Lower leg skin (tissue), 4 donors: ENCODE measurements at regions not wholly inside any gene's neighbourhood (a gene's known extent, or its start where the extent isn't known, plus 50 kb on each side); places are given as distances from the start of the nearest gene placed in this dataset.

Source experiments
- DNase-seq, 2 donors: peaks; one replicate each; pipeline ENCODE4 v3.0.0-alpha.2; 2019; ENCODE audit warnings: low spot score in 2 of 2
- H3K4me3 ChIP-seq: fragments of 200-600 bp; sonication (generic); 2 replicates; pipeline ENCODE4 v1.5.1; 2017; ENCODE audit warnings: mild to moderate bottlenecking, low read depth; ENCODE audit not compliant: poor library complexity, severe bottlenecking
- POLR2A ChIP-seq, 2 donors: fragments of 450-650 bp; IDR thresholded peaks; one replicate each; pipeline ENCODE4 v1.6.1; 2016 to 2017; ENCODE audit warnings: antibody characterized with exemption in 2 of 2, mild to moderate bottlenecking in 1 of 2, moderate library complexity in 1 of 2
- WGBS, 2 donors: methylation state at CpG; one replicate each; pipeline ENCODE4 v1.1.5; 2018; 5-methylcytosine and 5-hydroxymethylcytosine counted together
- intact Hi-C: fragments of 100-400 bp; cut with DNase I; formaldehyde crosslinking; loops from one replicate; pipeline ENCODE4 v1.15.0; 2023; ENCODE audit warnings: low total_unique reads
- TF ChIP-seq, protein P1 (sequence below), 3 donors: fragments of 450-650 bp; IDR thresholded peaks; one replicate each; pipeline ENCODE4 v1.5.1; 2016; ENCODE audit warnings: antibody characterized with exemption in 3 of 3, mild to moderate bottlenecking in 3 of 3, moderate library complexity in 2 of 3

DNA sequence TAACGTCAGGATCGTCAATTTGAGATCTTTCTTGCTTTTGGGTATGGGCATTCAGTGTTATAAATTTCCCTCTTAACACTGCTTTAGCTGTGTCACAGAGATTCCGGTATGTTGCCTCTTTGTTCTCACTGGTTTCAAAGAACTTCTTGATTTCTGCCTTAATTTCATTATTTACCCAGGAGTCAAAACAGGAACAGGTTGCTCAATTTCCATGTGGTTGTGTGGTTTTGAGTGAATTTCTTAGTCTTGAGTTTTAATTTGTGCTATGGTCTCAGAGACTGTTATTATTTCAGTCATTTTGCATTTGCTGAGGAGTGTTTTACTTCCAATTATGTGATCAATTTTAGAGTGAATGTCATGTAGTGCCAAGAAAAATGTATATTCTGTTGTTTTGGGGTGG is 153.1 kb downstream of the PCDH17 start:
- no peak overlapping the region for H3K4me3 ChIP-seq
- intact Hi-C loops, result no loop called here
- WGBS, 2 donors, result 85 to 91% methylated on average over 3 of the region's 3 CpGs
- TF ChIP-seq POLR2A (IDR thresholded peaks at IDR 0.05), result no peak
- TF ChIP-seq, protein P1, sequence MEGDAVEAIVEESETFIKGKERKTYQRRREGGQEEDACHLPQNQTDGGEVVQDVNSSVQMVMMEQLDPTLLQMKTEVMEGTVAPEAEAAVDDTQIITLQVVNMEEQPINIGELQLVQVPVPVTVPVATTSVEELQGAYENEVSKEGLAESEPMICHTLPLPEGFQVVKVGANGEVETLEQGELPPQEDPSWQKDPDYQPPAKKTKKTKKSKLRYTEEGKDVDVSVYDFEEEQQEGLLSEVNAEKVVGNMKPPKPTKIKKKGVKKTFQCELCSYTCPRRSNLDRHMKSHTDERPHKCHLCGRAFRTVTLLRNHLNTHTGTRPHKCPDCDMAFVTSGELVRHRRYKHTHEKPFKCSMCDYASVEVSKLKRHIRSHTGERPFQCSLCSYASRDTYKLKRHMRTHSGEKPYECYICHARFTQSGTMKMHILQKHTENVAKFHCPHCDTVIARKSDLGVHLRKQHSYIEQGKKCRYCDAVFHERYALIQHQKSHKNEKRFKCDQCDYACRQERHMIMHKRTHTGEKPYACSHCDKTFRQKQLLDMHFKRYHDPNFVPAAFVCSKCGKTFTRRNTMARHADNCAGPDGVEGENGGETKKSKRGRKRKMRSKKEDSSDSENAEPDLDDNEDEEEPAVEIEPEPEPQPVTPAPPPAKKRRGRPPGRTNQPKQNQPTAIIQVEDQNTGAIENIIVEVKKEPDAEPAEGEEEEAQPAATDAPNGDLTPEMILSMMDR (IDR thresholded peaks at IDR 0.05), result no peak
- DNase-seq, result no peak

DNA sequence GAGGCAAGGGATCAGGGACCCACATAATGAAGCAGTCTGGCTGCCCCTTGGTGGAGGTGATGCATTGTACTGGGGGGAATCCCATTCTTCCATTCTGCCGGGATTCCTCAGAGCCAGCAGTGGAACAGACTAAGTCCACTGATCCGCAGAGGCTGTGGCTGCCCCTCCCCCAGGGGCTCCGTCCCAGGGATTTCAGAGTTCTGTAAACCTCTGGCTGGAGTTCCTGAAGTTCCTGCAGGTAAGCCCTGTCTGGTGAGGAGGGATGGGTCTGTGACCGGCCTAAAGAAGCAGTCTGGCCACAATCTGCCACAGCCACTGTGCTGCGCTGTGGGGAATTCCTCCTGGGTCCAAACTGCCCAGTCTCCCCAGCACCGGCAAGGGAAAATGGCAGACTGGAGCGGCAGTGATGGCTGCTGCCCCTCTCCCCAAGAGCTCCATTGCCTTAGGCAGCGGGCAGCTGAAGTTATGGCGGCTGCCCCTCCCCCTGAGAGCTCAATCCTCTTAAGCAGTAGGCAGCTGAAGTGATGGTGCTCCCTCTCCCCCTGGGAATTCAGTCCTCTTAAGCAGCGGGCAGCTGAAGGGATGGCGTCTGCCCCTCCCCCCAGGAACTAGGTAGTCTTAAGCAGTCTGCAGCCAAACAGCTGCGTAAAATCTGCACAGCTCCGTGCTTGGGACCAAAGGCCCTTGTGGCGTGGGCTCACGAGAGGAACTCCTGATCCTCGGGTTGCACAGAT is 155.7 kb downstream of the PCDH17 start:
- 93 to 95% methylated on average over 14 to 16 of the region's 16 CpGs for WGBS, 2 donors
- TF ChIP-seq, protein P1 (IDR thresholded peaks at IDR 0.05), result no peak
- TF ChIP-seq POLR2A (IDR thresholded peaks at IDR 0.05), result no peak
- no peak for DNase-seq
- intact Hi-C loops, result no loop called here
- H3K4me3 ChIP-seq, result no peak overlapping the region

DNA sequence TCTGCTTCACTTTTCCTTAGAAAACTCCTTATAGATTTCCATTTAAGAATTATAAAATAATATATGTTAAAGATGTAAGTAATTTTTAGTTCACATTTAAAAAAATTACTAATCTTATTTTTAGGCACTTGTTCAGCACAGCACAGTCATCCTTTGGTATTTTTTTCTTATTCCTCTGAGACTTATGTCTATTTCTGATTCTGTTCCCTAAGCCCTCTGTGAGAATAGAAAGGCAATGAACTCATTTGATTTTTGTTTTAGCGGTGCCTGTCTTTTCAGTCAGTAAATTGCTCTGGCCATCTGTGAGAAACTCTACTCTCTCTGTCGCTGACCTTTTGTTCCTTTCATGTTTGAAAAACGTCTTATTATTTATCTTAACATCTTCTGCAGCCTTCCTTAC is 168.1 kb downstream of the PCDH17 start:
- intact Hi-C loops, result no loop called here
- TF ChIP-seq, protein P1 (IDR thresholded peaks at IDR 0.05), result no peak
- no peak for TF ChIP-seq POLR2A (IDR thresholded peaks at IDR 0.05)
- no peak overlapping the region for H3K4me3 ChIP-seq
- WGBS, 2 donors, result 47 to 48% methylated on average over 3 of the region's 3 CpGs
- no peak for DNase-seq

DNA sequence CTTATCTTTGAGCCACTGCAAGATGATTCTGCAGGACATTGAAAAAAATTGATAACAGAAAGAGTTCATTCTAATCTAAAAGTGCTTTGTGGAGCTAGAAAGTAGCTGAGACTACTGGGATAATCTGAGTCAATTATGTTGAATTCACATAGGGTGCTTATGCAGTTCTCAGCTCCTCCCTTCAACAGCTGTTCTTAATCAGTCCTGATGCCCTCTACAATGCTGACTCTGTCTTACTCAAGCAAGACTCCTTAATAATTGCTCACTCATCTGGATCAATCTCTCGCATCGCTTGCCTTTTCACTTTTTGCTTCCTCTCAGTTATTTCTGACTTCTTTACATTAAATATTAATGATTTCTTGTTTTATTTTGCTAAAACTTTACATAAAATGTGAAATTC is 182.1 kb downstream of the PCDH17 start:
- 66 to 83% methylated on average over 2 of the region's 2 CpGs for WGBS, 2 donors
- no peak for DNase-seq
- intact Hi-C loops, result no loop called here
- no peak for TF ChIP-seq POLR2A (IDR thresholded peaks at IDR 0.05)
- TF ChIP-seq, protein P1 (IDR thresholded peaks at IDR 0.05), result no peak
- H3K4me3 ChIP-seq, result no peak overlapping the region

DNA sequence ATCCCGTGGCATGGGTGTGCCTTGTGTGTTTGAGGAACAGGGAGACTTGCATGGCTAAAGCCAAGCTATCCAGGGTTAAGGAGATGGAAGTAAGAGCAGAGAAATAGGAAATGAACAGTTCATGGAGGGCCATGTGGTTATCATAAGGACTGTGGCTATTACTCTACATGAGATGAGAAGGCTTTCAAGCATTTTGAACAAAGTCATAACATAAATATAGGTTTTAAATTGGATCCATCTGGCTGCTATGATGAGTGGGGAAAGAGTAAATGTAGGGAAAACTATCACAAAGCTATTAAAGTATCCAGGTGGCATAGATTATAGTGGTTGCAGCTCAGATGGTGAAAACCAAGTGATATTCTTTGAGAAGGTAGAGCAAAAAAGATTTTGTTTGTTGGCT is 184.1 kb downstream of the PCDH17 start:
- intact Hi-C loops, result no loop called here
- no peak overlapping the region for H3K4me3 ChIP-seq
- DNase-seq, result no peak
- TF ChIP-seq POLR2A (IDR thresholded peaks at IDR 0.05), result no peak
- TF ChIP-seq, protein P1 (IDR thresholded peaks at IDR 0.05), result no peak
- whole genome bisulfite sequencing, 2 donors, result 49 to 60% methylated on average over 1 of the region's 1 CpG

DNA sequence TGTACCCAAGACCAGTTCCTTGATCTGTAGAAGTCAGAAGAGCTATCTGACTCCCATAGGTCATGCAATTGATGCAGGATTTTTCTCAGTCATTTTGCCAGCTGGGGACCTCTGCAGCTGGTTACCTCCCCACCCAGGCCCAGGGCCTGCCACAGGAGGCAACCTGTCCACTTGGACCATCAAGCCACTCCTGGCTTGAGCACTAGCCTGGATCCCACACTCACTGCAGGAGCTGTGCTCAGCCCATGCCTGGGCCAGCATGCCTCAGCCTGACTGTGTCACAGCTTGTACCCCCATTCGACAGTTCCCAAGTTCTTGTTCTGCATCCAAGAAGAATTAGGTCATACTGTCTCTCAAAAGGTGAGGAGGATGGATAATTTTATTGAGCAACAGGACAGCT is 189.4 kb downstream of the PCDH17 start:
- no peak for DNase-seq
- intact Hi-C loops, result loop anchor here (5.0 kb wide), 1 partner anchor 834 kb away; no protein-coding TSS in a partner anchor
- 47 to 92% methylated on average over 1 of the region's 1 CpG for WGBS, 2 donors
- H3K4me3 ChIP-seq, result no peak overlapping the region
- TF ChIP-seq, protein P1 (IDR thresholded peaks at IDR 0.05), result no peak
- no peak for TF ChIP-seq POLR2A (IDR thresholded peaks at IDR 0.05)
